ENCODE measurements at regions not wholly inside any gene's neighbourhood (a gene's known extent, or its start where the extent isn't known, plus 50 kb on each side); places are given as distances from the start of the nearest gene placed in this dataset.

DNA sequence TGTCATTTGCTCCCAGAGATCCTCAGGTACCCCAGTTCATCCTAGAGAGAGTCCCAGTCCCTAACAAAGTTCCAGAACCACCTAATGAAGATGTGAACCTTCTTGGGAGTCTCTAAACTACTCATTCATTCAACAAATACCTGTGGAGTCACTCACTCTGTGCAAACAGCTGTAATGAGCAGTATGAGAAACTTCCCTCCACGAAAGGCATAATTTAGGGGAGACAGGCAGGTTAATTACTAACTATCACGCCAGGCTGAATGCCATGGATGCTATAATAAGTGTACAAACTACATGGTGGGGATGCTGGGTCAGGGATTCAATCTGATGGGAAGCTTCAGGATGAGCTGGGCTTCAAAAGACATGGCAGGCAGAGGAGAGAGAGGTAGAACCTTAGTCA is 70.1 kb upstream of the AFDN start:
- TF ChIP-seq EZH2 (optimal IDR thresholded peaks at IDR 0.05; ENCODE audit: low read depth, low read length): no peak
- TF ChIP-seq, protein P1, sequence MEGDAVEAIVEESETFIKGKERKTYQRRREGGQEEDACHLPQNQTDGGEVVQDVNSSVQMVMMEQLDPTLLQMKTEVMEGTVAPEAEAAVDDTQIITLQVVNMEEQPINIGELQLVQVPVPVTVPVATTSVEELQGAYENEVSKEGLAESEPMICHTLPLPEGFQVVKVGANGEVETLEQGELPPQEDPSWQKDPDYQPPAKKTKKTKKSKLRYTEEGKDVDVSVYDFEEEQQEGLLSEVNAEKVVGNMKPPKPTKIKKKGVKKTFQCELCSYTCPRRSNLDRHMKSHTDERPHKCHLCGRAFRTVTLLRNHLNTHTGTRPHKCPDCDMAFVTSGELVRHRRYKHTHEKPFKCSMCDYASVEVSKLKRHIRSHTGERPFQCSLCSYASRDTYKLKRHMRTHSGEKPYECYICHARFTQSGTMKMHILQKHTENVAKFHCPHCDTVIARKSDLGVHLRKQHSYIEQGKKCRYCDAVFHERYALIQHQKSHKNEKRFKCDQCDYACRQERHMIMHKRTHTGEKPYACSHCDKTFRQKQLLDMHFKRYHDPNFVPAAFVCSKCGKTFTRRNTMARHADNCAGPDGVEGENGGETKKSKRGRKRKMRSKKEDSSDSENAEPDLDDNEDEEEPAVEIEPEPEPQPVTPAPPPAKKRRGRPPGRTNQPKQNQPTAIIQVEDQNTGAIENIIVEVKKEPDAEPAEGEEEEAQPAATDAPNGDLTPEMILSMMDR (IDR thresholded peaks at IDR 0.05; ENCODE audit: low read length): no peak

Data from MM.1S (cell line).